Mesendoderm (in vitro differentiated cells): ENCODE measurements at regions not wholly inside any gene's neighbourhood (a gene's known extent, or its start where the extent isn't known, plus 50 kb on each side); places are given as distances from the start of the nearest gene placed in this dataset.

ENCODE experiments used
- DNase-seq: peaks from one replicate; pipeline ENCODE4 v3.0.0; 2013
- H2AK5ac ChIP-seq: 2 replicates; pipeline ENCODE4 v1.6.1; 2013; ENCODE audit warnings: low read length, inconsistent platforms
- H2BK120ac ChIP-seq: 2 replicates; pipeline ENCODE4 v1.6.1; 2013; ENCODE audit warnings: low read depth, mild to moderate bottlenecking, low read length, moderate library complexity, mixed read lengths
- H2BK15ac ChIP-seq: replicated peaks from 2 replicates; pipeline ENCODE4 v1.6.1; 2013; ENCODE audit warnings: low read depth, mild to moderate bottlenecking, moderate library complexity
- H2BK5ac ChIP-seq: 2 replicates; pipeline ENCODE4 v1.6.1; 2013; ENCODE audit warnings: low read length, inconsistent platforms
- H3K18ac ChIP-seq: 2 replicates; pipeline ENCODE4 v1.6.1; 2013; ENCODE audit warnings: mild to moderate bottlenecking, low read length, mixed read lengths
- H3K23ac ChIP-seq: one replicate; pipeline ENCODE4 v1.6.1; 2013; ENCODE audit warnings: low read length
- H3K27ac ChIP-seq: 2 replicates; pipeline ENCODE4 v1.5.1; 2013; ENCODE audit warnings: low read depth, mild to moderate bottlenecking, inconsistent platforms, low read length, moderate library complexity
- H3K27me3 ChIP-seq: 2 replicates; pipeline ENCODE4 v1.6.1; 2013; ENCODE audit warnings: low read length, control low read depth, mild to moderate bottlenecking, inconsistent platforms; ENCODE audit not compliant: insufficient read depth, poor library complexity
- H3K36me3 ChIP-seq: 2 replicates; pipeline ENCODE4 v1.6.1; 2013; ENCODE audit warnings: low read length, inconsistent platforms; ENCODE audit not compliant: control insufficient read depth, insufficient read depth
- H3K4ac ChIP-seq: one replicate; pipeline ENCODE4 v1.6.1; 2013; ENCODE audit warnings: low read depth, mild to moderate bottlenecking, low read length, moderate library complexity
- H3K4me1 ChIP-seq: 2 replicates; pipeline ENCODE4 v1.6.1; 2013; ENCODE audit warnings: low read depth, low read length, inconsistent platforms; ENCODE audit not compliant: control insufficient read depth
- H3K4me2 ChIP-seq: 2 replicates; pipeline ENCODE4 v1.6.1; 2013; ENCODE audit warnings: low read length
- H3K4me3 ChIP-seq: 2 replicates; pipeline ENCODE4 v1.5.1; 2013; ENCODE audit warnings: mild to moderate bottlenecking, low read length
- H3K56ac ChIP-seq: one replicate; pipeline ENCODE4 v1.6.1; 2013; ENCODE audit warnings: low read length
- H3K79me1 ChIP-seq: 2 replicates; pipeline ENCODE4 v1.6.1; 2013; ENCODE audit warnings: low read length, inconsistent platforms
- H3K79me2 ChIP-seq: 2 replicates; pipeline ENCODE4 v1.6.1; 2013; ENCODE audit warnings: mild to moderate bottlenecking, low read length; ENCODE audit not compliant: control insufficient read depth, insufficient read depth
- H3K9ac ChIP-seq: 2 replicates; pipeline ENCODE4 v1.6.1; 2013; ENCODE audit warnings: low read length, inconsistent platforms
- H4K5ac ChIP-seq: one replicate; pipeline ENCODE4 v1.6.1; 2013; ENCODE audit warnings: low read length
- H4K8ac ChIP-seq: one replicate; pipeline ENCODE4 v1.6.1; 2013; ENCODE audit warnings: low read depth, mild to moderate bottlenecking, control low read depth, low read length, moderate library complexity
- WGBS: extraction: QIAGEN DNeasy Blood & Tissue Kit; methylation state at CpG from one replicate; pipeline ENCODE4 v1.1.7; 2013; ENCODE audit warnings: low lambda C conversion rate, missing lambda C conversion rate; ENCODE audit not compliant: insufficient coverage; ENCODE audit errors: extremely low coverage; 5-methylcytosine and 5-hydroxymethylcytosine counted together

- no peak overlapping the region for H3K56ac ChIP-seq
- H3K27me3 ChIP-seq = no peaks in the 10 kb centered on the region
- H2BK5ac ChIP-seq = no peak overlapping the region
- no peak overlapping the region for H2BK15ac ChIP-seq
- H3K27ac ChIP-seq = no peak overlapping the region
- no peak overlapping the region for H2AK5ac ChIP-seq
- H3K4me2 ChIP-seq = no peak overlapping the region
- WGBS = no CpG with 5 or more reads among the region's 10 CpGs
- peaks cover 3% of the 10 kb centered on the region for H3K4me1 ChIP-seq
- H3K4ac ChIP-seq = no peak overlapping the region
- no peak overlapping the region for H3K23ac ChIP-seq
- H3K9ac ChIP-seq = no peak overlapping the region
- no peak overlapping the region for H4K8ac ChIP-seq
- H4K5ac ChIP-seq = no peak overlapping the region
- H3K18ac ChIP-seq = no peak overlapping the region
- H3K36me3 ChIP-seq = no peaks in the 10 kb centered on the region
- H3K79me1 ChIP-seq = no peaks in the 10 kb centered on the region
- H3K79me2 ChIP-seq = no peaks in the 10 kb centered on the region
- H2BK120ac ChIP-seq = no peak overlapping the region
- no peak overlapping the region for H3K4me3 ChIP-seq
- no peak for DNase-seq
Observed at GRCh38 chr20:39876976-39877635, 811.9 kb downstream of the MAFB start.

- no peak overlapping the region for H3K4me3 ChIP-seq
- H4K8ac ChIP-seq = no peak overlapping the region
- no peak overlapping the region for H3K4me2 ChIP-seq
- H2AK5ac ChIP-seq = no peak overlapping the region
- H2BK120ac ChIP-seq = no peak overlapping the region
- H3K79me1 ChIP-seq = no peaks in the 10 kb centered on the region
- no peak overlapping the region for H3K9ac ChIP-seq
- peak overlapping the region; percentile 25 for H2BK5ac ChIP-seq
- no peak overlapping the region for H3K23ac ChIP-seq
- no peak overlapping the region for H2BK15ac ChIP-seq
- H3K4me1 ChIP-seq = peaks cover 3% of the 10 kb centered on the region
- no peak overlapping the region for H3K18ac ChIP-seq
- H4K5ac ChIP-seq = no peak overlapping the region
- no peaks in the 10 kb centered on the region for H3K27me3 ChIP-seq
- DNase-seq = peak; percentile 86
- H3K27ac ChIP-seq = no peak overlapping the region
- no peaks in the 10 kb centered on the region for H3K36me3 ChIP-seq
- WGBS = no CpG with 5 or more reads among the region's 3 CpGs
- peak overlapping the region; percentile 22 for H3K56ac ChIP-seq
- H3K4ac ChIP-seq = no peak overlapping the region
- no peaks in the 10 kb centered on the region for H3K79me2 ChIP-seq
Observed at GRCh38 chr20:39875492-39876110, 813.4 kb downstream of the MAFB start.

GRCh38 chr20:39874049-39874893 is 814.8 kb downstream of the MAFB start:
- Histone ChIP-seq H3K36me3 (no peaks in the 10 kb centered on the region), H3K4me1 (peaks cover 3% of the 10 kb centered on the region), H2BK5ac (no peak overlapping the region), H3K79me2 (no peaks in the 10 kb centered on the region), H3K4me2 (no peak overlapping the region), H3K27ac (no peak overlapping the region), H2BK120ac (no peak overlapping the region), H3K23ac (no peak overlapping the region), H2BK15ac (no peak overlapping the region), H4K8ac (peak overlapping the region; percentile 65), H3K79me1 (no peaks in the 10 kb centered on the region), H3K4me3 (no peak overlapping the region), H3K56ac (no peak overlapping the region), H3K18ac (no peak overlapping the region), H3K9ac (no peak overlapping the region), H4K5ac (no peak overlapping the region), H2AK5ac (no peak overlapping the region), H3K4ac (no peak overlapping the region), H3K27me3 (no peaks in the 10 kb centered on the region)
- peak; percentile 92 for DNase-seq
- no CpG with 5 or more reads among the region's 8 CpGs for WGBS

DNA sequence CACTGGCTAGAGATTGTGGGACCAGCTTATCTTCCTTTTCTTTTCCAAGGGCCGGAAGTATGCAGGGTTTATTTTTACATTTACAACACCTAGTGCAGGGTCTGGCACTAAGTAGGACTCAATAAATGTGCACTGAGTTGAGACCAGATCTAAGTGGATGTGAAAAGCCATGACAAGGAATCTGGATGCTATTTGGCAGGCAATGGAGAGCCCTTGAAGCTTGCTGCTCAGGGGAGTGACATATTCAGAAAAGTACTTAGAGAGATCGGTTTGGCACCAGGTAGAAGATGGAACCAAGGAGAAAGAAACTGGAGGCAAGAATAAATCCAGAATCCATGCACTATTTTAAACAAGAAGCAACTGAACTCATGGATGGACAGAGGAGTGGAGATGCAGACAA is 815.8 kb downstream of the MAFB start:
- H3K79me2 ChIP-seq = no peaks in the 10 kb centered on the region
- no peaks in the 10 kb centered on the region for H3K27me3 ChIP-seq
- no peak overlapping the region for H4K8ac ChIP-seq
- no peak overlapping the region for H3K9ac ChIP-seq
- peaks cover 3% of the 10 kb centered on the region for H3K4me1 ChIP-seq
- H3K18ac ChIP-seq = no peak overlapping the region
- H3K56ac ChIP-seq = no peak overlapping the region
- H3K79me1 ChIP-seq = no peaks in the 10 kb centered on the region
- no peak overlapping the region for H2AK5ac ChIP-seq
- no peak overlapping the region for H3K23ac ChIP-seq
- no peak overlapping the region for H3K27ac ChIP-seq
- H2BK120ac ChIP-seq = no peak overlapping the region
- H2BK5ac ChIP-seq = no peak overlapping the region
- no peak overlapping the region for H3K4me3 ChIP-seq
- no peak for DNase-seq
- WGBS = no CpG with 5 or more reads among the region's 2 CpGs
- H3K36me3 ChIP-seq = no peaks in the 10 kb centered on the region
- H2BK15ac ChIP-seq = no peak overlapping the region
- no peak overlapping the region for H3K4ac ChIP-seq
- no peak overlapping the region for H3K4me2 ChIP-seq
- no peak overlapping the region for H4K5ac ChIP-seq

DNA sequence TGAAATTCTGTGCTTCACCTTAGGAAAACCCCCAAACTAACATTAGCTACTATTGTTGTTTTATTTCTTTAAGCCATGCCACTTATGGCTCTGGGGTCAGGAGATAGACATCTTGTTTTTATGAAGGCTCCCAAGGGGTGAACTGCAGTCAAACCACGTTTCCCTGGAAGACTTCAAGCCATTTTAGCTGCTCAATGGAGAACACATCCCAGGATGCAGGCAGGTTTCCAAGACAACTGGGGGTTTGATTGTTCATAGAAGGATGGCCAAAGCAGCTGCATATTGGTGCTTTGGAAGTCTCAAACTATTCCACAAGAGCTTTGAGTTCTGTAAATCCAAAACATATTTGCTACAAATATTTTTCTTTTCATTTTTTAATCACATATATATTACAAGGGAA is 818.0 kb downstream of the MAFB start:
- H3K27me3 ChIP-seq = no peaks in the 10 kb centered on the region
- H4K8ac ChIP-seq = no peak overlapping the region
- H3K9ac ChIP-seq = no peak overlapping the region
- H3K4me3 ChIP-seq = no peak overlapping the region
- H2BK120ac ChIP-seq = no peak overlapping the region
- no peak overlapping the region for H3K27ac ChIP-seq
- no peak overlapping the region for H2BK5ac ChIP-seq
- no peak overlapping the region for H3K56ac ChIP-seq
- no peaks in the 10 kb centered on the region for H3K79me2 ChIP-seq
- H3K79me1 ChIP-seq = no peaks in the 10 kb centered on the region
- H2AK5ac ChIP-seq = no peak overlapping the region
- H3K4me1 ChIP-seq = peaks cover 3% of the 10 kb centered on the region
- no peak for DNase-seq
- no peak overlapping the region for H2BK15ac ChIP-seq
- no peaks in the 10 kb centered on the region for H3K36me3 ChIP-seq
- no peak overlapping the region for H4K5ac ChIP-seq
- no peak overlapping the region for H3K23ac ChIP-seq
- no peak overlapping the region for H3K18ac ChIP-seq
- H3K4ac ChIP-seq = no peak overlapping the region
- no peak overlapping the region for H3K4me2 ChIP-seq
- no CpG with 5 or more reads among the region's 1 CpG for WGBS
